Neural progenitor cell (in vitro differentiated cells): ENCODE measurements at regions not wholly inside any gene's neighbourhood (a gene's known extent, or its start where the extent isn't known, plus 50 kb on each side); places are given as distances from the start of the nearest gene placed in this dataset.

Source experiments
- CTCF ChIP-seq: fragments of 200-600 bp; sonication (generic); IDR thresholded peaks from 2 replicates; pipeline ENCODE4 v1.5.1; 2017; ENCODE audit warnings: antibody characterized with exemption, mild to moderate bottlenecking
- EZH2 ChIP-seq: fragments of 200-600 bp; sonication (generic); IDR thresholded peaks from 2 replicates; pipeline ENCODE4 v1.6.1; 2017; ENCODE audit warnings: antibody characterized with exemption, mild to moderate bottlenecking, moderate library complexity
- EZH2phosphoT487 ChIP-seq: fragments of 200-600 bp; sonication (generic); IDR thresholded peaks from 2 replicates; pipeline ENCODE4 v1.6.1; 2017; ENCODE audit warnings: antibody characterized with exemption

- no peak for TF ChIP-seq EZH2
- no peak for TF ChIP-seq EZH2phosphoT487
- no peak for TF ChIP-seq CTCF
Measured at GRCh38 chr15:97350813-97351212, 609.7 kb upstream of the ARRDC4 start.
